ENCODE measurements at regions not wholly inside any gene's neighbourhood (a gene's known extent, or its start where the extent isn't known, plus 50 kb on each side); places are given as distances from the start of the nearest gene placed in this dataset.

DNA sequence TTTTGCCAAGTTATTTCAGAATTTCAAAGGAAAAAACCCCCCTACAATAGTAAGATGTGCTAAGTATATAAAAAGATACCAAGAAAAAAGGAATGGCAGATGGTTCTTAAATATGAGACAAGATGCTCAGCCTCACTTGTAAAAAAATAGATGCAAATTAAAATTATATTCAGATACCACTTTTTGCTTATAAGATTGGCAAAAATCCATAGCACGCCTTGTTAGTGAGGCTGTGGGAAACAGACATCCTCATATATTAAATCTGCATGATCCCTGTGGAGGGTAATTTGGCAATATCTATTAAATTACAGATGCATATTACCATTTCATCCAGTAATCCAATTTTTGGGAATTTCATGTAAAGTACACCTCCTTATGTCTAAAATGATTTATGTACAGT lies 62.5 kb upstream of the PDHA1 start:
- WGBS (ENCODE audit: insufficient coverage) = no CpG with 5 or more reads among the region's 1 CpG

DNA sequence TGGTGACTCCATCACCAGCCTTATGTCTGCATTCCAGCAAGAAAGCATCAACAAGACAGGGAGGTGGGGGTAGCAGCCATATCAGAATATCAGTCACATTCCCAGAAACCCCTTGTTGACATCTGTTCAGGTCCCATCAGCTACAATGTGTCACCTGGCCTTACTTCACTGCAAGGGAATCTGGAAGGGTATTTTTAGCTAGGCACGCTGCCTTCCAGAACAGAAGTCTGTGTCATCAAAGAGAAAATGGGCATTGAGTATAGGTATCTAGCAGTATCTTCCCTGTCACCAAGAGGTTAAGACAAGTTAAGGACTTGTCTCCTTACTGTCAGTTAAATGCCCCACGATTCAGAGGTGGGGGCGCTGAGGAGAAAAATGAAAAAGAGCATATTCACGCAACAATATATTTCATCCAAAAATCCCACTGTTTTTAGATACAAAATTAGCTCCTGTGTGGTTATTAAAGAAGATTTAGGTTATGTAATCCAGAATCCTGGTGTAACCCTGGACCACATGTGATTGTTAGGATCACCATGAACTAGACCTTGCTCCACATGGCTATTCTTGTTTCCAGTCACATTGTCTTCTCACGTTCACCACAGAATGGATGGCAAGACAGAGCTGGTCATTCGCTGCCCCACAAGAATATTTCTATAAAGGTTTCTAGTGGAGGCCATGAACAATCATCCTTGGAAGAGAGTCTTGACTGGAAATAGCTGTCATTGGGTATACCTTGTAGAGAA lies 60.0 kb upstream of the PDHA1 start:
- Histone ChIP-seq H3K27me3 (ENCODE audit: control insufficient read depth, insufficient read depth, low read length) (no peaks in the 10 kb centered on the region), H3K9me3 (replicated peaks; ENCODE audit: control insufficient read depth, low read depth, low read length) (no peaks in the 10 kb centered on the region), H3K36me3 (ENCODE audit: control insufficient read depth, insufficient read depth, low read length) (no peaks in the 10 kb centered on the region), H3K4me1 (ENCODE audit: control insufficient read depth, insufficient read depth, low read length) (no peaks in the 10 kb centered on the region), H3K4me3 (ENCODE audit: low read length) (no peak overlapping the region), H3K27ac (ENCODE audit: low read length) (no peak overlapping the region)
- WGBS (ENCODE audit: insufficient coverage) = no CpG with 5 or more reads among the region's 6 CpGs
- DNase-seq = no peak

More for the DNA sequence above, 62.5 kb upstream of the PDHA1 start:
- H3K27me3 ChIP-seq (ENCODE audit: control insufficient read depth, insufficient read depth, low read length) = no peaks in the 10 kb centered on the region
- H3K36me3 ChIP-seq (ENCODE audit: control insufficient read depth, insufficient read depth, low read length) = no peaks in the 10 kb centered on the region
- H3K4me3 ChIP-seq (ENCODE audit: low read length) = no peak overlapping the region
- H3K9me3 ChIP-seq (replicated peaks; ENCODE audit: control insufficient read depth, low read depth, low read length) = no peaks in the 10 kb centered on the region
- no peaks in the 10 kb centered on the region for H3K4me1 ChIP-seq (ENCODE audit: control insufficient read depth, insufficient read depth, low read length)
- H3K27ac ChIP-seq (ENCODE audit: low read length) = no peak overlapping the region
- no peak for DNase-seq

DNA sequence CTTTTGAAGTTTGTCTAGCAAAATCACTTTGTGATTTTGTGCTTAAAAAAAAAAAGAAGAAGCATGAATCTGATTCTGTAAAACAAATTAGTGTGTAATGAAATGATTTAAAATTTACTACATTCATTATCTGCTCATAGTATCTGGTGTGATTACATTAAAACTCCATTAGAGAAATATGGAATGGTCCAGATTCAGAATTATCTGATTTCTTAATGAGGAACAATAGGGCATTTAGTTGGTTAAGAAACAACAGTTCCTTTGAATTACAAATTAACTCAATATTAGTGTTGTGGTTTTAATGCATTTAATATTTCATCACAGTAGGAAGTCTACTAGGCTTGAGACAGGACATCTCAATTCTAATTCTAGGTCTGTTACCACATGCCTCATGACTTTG lies 57.9 kb upstream of the PDHA1 start:
- H3K4me1 ChIP-seq (ENCODE audit: control insufficient read depth, insufficient read depth, low read length) = no peaks in the 10 kb centered on the region
- H3K27ac ChIP-seq (ENCODE audit: low read length) = no peak overlapping the region
- no peaks in the 10 kb centered on the region for H3K36me3 ChIP-seq (ENCODE audit: control insufficient read depth, insufficient read depth, low read length)
- H3K4me3 ChIP-seq (ENCODE audit: low read length) = no peak overlapping the region
- H3K27me3 ChIP-seq (ENCODE audit: control insufficient read depth, insufficient read depth, low read length) = peaks cover 6% of the 10 kb centered on the region
- H3K9me3 ChIP-seq (replicated peaks; ENCODE audit: control insufficient read depth, low read depth, low read length) = no peaks in the 10 kb centered on the region
- no peak for DNase-seq

DNA sequence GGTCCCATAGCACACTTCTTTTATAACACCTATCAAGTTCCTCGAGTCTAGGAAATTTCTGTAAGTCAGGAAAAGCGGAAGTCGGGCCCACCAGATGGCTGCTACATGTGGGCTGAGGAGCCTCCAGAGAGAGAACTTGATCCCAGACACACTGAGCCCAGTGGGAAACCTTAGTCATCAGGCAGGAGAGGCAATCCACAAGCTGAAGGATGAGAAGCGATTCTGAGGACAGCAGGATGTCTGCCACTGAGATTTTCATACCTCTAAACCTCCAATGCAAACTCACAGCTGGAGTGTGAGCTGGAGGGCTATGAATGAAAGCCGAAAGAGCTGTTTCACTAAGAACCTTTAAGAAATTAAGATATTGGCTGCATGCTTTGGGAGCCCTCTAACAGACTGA lies 52.6 kb upstream of the PDHA1 start:
- WGBS (ENCODE audit: insufficient coverage) = 63% methylated on average over 2 of the region's 5 CpGs
- Histone ChIP-seq H3K27ac (ENCODE audit: low read length) (no peak overlapping the region), H3K27me3 (ENCODE audit: control insufficient read depth, insufficient read depth, low read length) (peaks cover 6% of the 10 kb centered on the region)

DNA sequence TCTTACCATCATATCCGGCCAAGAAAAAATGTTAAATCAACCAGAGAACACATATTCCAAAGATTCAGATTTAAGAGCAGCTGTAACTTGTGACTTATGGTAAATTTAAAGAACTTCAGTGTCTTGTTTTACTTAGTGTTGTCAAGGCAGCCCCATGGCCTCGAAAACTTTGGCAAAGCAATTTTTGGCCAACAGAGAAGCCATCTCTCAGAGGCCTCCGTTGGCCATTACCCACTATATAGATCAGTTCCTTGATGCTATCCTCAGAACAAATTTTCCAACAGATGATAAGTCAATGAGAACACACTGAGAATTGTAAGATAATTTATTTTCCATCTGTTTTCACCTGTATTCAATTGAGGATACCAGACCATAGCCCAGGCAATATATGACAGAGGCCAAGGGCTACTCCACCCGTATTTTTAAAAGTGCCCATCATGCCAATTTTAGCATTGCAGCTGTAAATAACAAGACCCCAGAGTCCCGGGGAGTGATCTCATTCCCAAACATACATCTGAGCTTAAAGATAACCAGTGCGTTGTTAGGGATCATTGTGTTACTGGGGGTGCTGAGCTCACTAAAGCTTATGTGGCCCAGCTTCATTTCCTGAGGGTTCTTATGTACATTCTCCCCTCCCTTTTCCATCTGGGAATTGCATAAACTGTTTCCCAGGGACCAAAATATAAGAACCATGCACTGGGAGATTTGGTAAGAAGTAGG lies 50.0 kb upstream of the PDHA1 start:
- no peak overlapping the region for H3K4me3 ChIP-seq (ENCODE audit: low read length)
- no peaks in the 10 kb centered on the region for H3K9me3 ChIP-seq (replicated peaks; ENCODE audit: control insufficient read depth, low read depth, low read length)
- peaks cover 6% of the 10 kb centered on the region for H3K27me3 ChIP-seq (ENCODE audit: control insufficient read depth, insufficient read depth, low read length)
- H3K36me3 ChIP-seq (ENCODE audit: control insufficient read depth, insufficient read depth, low read length) = no peaks in the 10 kb centered on the region
- peak; percentile 89 for DNase-seq
- H3K4me1 ChIP-seq (ENCODE audit: control insufficient read depth, insufficient read depth, low read length) = no peaks in the 10 kb centered on the region
- peak overlapping the region; percentile 38 for H3K27ac ChIP-seq (ENCODE audit: low read length)
- no CpG with 5 or more reads among the region's 6 CpGs for WGBS (ENCODE audit: insufficient coverage)

More for the DNA sequence above, 52.6 kb upstream of the PDHA1 start:
- Histone ChIP-seq H3K4me3 (ENCODE audit: low read length) (no peak overlapping the region), H3K36me3 (ENCODE audit: control insufficient read depth, insufficient read depth, low read length) (no peaks in the 10 kb centered on the region), H3K4me1 (ENCODE audit: control insufficient read depth, insufficient read depth, low read length) (no peaks in the 10 kb centered on the region), H3K9me3 (replicated peaks; ENCODE audit: control insufficient read depth, low read depth, low read length) (no peaks in the 10 kb centered on the region)
- peak; percentile 39 for DNase-seq

All from muscle of leg (tissue), 3 donors.